ENCODE measurements at regions not wholly inside any gene's neighbourhood (a gene's known extent, or its start where the extent isn't known, plus 50 kb on each side); places are given as distances from the start of the nearest gene placed in this dataset.

DNA sequence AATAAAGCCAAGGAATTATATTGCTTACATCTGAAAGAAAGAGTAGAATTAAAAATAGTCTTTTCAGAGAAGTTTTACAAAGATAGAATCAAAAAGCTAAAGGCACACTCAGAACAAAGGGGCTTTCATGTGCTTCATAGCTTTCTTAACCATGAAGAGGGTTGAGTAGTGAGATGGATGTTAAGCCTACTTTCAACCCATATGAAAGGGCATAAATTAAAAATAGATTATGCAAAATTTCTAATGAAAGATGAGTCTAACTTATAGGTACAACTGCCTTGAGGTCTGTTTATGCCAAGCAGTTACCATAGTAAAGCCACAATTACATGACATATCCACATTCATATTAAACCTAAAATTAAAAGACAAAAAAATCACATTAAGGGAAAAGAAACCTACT is 223.3 kb upstream of the ARHGEF26 start:
- H3K4me1 Mint-ChIP-seq (ENCODE audit: unreplicated experiment), result peaks cover 5% of the 10 kb centered on the region
- TF ChIP-seq, protein P1, sequence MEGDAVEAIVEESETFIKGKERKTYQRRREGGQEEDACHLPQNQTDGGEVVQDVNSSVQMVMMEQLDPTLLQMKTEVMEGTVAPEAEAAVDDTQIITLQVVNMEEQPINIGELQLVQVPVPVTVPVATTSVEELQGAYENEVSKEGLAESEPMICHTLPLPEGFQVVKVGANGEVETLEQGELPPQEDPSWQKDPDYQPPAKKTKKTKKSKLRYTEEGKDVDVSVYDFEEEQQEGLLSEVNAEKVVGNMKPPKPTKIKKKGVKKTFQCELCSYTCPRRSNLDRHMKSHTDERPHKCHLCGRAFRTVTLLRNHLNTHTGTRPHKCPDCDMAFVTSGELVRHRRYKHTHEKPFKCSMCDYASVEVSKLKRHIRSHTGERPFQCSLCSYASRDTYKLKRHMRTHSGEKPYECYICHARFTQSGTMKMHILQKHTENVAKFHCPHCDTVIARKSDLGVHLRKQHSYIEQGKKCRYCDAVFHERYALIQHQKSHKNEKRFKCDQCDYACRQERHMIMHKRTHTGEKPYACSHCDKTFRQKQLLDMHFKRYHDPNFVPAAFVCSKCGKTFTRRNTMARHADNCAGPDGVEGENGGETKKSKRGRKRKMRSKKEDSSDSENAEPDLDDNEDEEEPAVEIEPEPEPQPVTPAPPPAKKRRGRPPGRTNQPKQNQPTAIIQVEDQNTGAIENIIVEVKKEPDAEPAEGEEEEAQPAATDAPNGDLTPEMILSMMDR (IDR thresholded peaks at IDR 0.05), result no peak
- no peak overlapping the region for H3K4me3 Mint-ChIP-seq (ENCODE audit: unreplicated experiment)
- DNase-seq (ENCODE audit: extremely low spot score, unreplicated experiment), result no peak
- H3K27me3 Mint-ChIP-seq (ENCODE audit: unreplicated experiment), result no peaks in the 10 kb centered on the region
- H3K9me3 Mint-ChIP-seq (ENCODE audit: unreplicated experiment), result no peaks in the 10 kb centered on the region
- no peak overlapping the region for H3K27ac Mint-ChIP-seq (ENCODE audit: unreplicated experiment)
- no peaks in the 10 kb centered on the region for H3K36me3 Mint-ChIP-seq (ENCODE audit: unreplicated experiment)

GRCh38 chr3:153901152-153901551 is 220.0 kb upstream of the ARHGEF26 start:
- H3K27me3 Mint-ChIP-seq (ENCODE audit: unreplicated experiment), result no peaks in the 10 kb centered on the region
- no peaks in the 10 kb centered on the region for H3K9me3 Mint-ChIP-seq (ENCODE audit: unreplicated experiment)
- no peaks in the 10 kb centered on the region for H3K36me3 Mint-ChIP-seq (ENCODE audit: unreplicated experiment)
- H3K4me1 Mint-ChIP-seq (ENCODE audit: unreplicated experiment), result peaks cover 5% of the 10 kb centered on the region
- DNase-seq (ENCODE audit: extremely low spot score, unreplicated experiment), result no peak
- no peak overlapping the region for H3K4me3 Mint-ChIP-seq (ENCODE audit: unreplicated experiment)
- TF ChIP-seq, protein P1 (IDR thresholded peaks at IDR 0.05), result no peak
- no peak overlapping the region for H3K27ac Mint-ChIP-seq (ENCODE audit: unreplicated experiment)

DNA sequence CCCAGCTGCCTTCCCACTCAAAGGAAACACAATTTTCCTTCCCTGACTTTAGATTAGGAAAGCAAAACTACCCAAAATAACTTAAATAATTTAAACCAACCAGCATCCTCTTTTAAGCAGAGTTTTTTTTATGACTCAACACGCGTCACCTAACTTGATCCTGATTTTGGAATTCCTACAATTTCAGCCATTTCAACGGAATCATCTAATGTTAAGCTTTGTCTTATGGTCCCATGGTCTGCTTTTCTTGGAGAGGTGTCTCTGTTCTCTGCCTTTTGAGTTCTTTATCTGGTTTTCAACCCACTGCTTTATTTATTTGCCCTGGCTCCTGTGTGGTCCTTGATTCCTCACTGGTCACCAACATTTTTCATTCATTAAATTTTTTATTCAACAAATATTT is 219.2 kb upstream of the ARHGEF26 start:
- Mint-ChIP-seq H3K36me3 (ENCODE audit: unreplicated experiment) (no peaks in the 10 kb centered on the region), H3K4me1 (ENCODE audit: unreplicated experiment) (peaks cover 5% of the 10 kb centered on the region), H3K27ac (ENCODE audit: unreplicated experiment) (no peak overlapping the region), H3K9me3 (ENCODE audit: unreplicated experiment) (no peaks in the 10 kb centered on the region), H3K27me3 (ENCODE audit: unreplicated experiment) (no peaks in the 10 kb centered on the region), H3K4me3 (ENCODE audit: unreplicated experiment) (no peak overlapping the region)
- TF ChIP-seq, protein P1 (IDR thresholded peaks at IDR 0.05), result no peak
- no peak for DNase-seq (ENCODE audit: extremely low spot score, unreplicated experiment)

GRCh38 chr3:153903430-153903829 is 217.8 kb upstream of the ARHGEF26 start:
- TF ChIP-seq, protein P1 (IDR thresholded peaks at IDR 0.05), result no peak
- Mint-ChIP-seq H3K4me3 (ENCODE audit: unreplicated experiment) (no peak overlapping the region), H3K27ac (ENCODE audit: unreplicated experiment) (no peak overlapping the region), H3K4me1 (ENCODE audit: unreplicated experiment) (peaks cover 5% of the 10 kb centered on the region), H3K9me3 (ENCODE audit: unreplicated experiment) (no peaks in the 10 kb centered on the region), H3K36me3 (ENCODE audit: unreplicated experiment) (no peaks in the 10 kb centered on the region), H3K27me3 (ENCODE audit: unreplicated experiment) (no peaks in the 10 kb centered on the region)
- DNase-seq (ENCODE audit: extremely low spot score, unreplicated experiment), result no peak

GRCh38 chr3:153906366-153906765 is 214.8 kb upstream of the ARHGEF26 start:
- peaks cover 5% of the 10 kb centered on the region for H3K4me1 Mint-ChIP-seq (ENCODE audit: unreplicated experiment)
- H3K27ac Mint-ChIP-seq (ENCODE audit: unreplicated experiment), result no peak overlapping the region
- no peak for DNase-seq (ENCODE audit: extremely low spot score, unreplicated experiment)
- H3K4me3 Mint-ChIP-seq (ENCODE audit: unreplicated experiment), result no peak overlapping the region
- H3K9me3 Mint-ChIP-seq (ENCODE audit: unreplicated experiment), result no peaks in the 10 kb centered on the region
- no peaks in the 10 kb centered on the region for H3K36me3 Mint-ChIP-seq (ENCODE audit: unreplicated experiment)
- H3K27me3 Mint-ChIP-seq (ENCODE audit: unreplicated experiment), result no peaks in the 10 kb centered on the region
- TF ChIP-seq, protein P1 (IDR thresholded peaks at IDR 0.05), result no peak
